Stimulated activated CD4-positive, alpha-beta T cell treated with anti-CD3 and anti-CD28 coated beads, TNF-alpha, amount 100 ng/mL, for 1 hour (primary cell): ENCODE measurements at regions not wholly inside any gene's neighbourhood (a gene's known extent, or its start where the extent isn't known, plus 50 kb on each side); places are given as distances from the start of the nearest gene placed in this dataset.
"Not testable (repeated sequence)": the region's sequence is repeated elsewhere in the genome, so short reads cannot be mapped to it uniquely, and the experiment has no call there.

Source experiments
- DNase-seq, 3 donors: peaks; one replicate each; pipeline ENCODE4 v3.0.0-alpha.2; 2020; ENCODE audit warnings: low read depth in 3 of 3, low spot score in 1 of 3

DNA sequence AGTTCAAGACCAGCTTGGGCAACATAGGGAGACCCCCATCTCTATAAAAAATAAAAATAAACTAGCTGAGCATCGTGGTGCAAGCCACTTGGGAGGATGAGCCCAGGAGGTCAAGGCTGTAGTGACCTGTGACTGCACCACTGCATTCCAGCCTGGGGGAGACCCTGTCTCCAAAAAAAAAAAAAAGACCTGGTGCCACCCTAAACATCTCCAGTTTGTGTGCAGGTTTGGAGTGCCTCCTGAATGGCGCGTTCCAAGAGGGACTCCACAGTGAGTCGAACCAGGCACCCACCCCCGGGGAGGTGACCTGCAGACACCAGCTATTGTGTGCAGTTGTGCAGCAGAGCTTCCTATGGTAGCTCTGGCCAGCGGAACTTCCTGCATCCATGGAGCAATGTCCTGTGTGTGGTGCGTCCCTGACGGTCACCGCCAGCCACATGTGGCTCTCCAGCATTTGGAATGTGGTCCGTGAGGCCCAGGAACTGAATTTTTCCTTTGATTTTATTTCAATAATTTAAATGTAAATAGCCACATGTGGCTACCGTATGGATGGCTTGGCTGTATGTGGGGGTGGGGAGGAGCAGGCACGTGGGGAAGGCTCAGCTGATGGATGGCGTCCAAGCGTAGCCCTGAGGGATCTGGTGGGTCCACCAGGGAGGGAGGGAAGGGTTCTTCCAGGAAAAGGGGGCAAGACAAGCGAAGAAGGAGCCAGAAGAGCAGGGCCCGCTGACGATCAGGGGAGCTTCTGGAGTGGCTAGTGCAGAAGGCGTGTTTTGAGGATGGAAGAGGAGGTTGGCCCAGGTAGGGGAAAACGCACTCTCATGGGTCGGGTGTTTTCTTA, 107.1 kb upstream of the GSE1 start:
- DNase-seq: no peak

DNA sequence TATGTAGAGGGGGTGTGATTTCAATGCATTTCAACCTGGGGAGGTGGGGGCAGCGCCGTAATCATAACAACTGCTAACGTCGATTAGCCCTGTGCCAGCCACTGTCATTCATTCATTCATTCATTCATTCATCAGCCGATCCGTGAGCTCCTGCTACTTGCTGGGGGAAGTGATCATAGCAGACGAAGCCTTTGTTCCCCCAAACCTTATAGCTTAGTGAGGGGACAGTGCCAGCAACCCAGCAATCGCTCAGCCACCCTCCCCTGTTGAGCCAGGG, 106.5 kb upstream of the GSE1 start:
- DNase-seq: no peak

DNA sequence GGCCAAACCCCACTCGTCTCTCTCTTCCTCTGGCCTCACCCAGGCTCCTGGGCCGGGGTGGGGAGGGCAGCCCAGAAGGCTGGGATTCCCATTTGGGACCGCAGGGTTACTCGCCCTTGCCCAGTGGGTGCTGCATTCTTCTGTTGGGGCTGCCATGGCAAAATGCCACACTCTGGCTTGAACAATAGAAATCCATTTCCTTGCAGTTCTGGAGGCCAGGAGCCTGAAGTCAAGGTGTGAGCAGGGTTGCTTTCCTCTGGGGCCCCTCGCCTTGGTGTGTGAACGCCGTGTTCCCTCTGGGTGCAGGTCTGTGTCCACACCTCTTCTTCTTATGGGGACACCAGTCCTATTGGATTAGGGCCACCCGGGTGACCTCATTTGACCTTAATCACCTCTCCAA, 105.8 kb upstream of the GSE1 start:
- DNase-seq: no peak

DNA sequence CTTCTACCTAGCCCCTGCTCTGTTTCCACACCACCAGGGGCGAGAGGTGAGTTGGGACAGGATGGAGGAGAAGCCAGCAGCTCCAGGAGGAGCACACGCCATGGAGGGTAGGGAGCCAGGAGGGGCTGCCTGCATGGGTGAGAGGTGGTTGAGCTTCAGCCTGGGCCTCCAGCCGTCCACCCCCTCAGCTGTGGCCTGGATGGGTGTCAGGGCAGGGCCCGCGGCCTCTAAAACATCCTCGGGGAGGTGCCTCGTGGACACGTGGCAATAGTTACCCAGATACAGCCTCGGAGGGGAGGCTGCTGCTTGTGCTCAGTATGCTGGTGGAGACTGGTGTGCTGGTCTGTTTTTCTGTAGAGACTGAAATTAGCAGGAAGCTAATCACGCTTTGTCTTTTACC, 104.7 kb upstream of the GSE1 start:
- no peak for DNase-seq

DNA sequence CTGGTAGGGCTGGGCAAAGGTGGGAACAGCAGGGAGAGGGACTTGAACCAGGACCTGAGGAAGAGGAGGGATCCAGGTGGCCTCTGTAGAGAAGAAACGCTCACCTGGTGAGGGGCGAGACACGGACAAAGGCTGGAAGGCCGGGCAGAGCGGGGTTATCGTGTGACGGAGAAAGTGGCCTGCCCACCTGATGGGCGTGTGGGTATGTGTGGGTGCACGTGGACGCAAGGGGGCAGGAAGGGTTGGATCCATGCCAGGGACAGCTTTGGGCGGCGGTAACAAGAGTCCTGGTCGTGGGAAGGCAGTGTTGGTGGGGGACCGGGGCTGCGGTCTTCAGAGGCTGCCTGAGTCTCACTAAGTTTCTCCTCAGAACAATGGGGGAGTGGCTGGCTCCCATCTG, 104.1 kb upstream of the GSE1 start:
- DNase-seq: no peak

DNA sequence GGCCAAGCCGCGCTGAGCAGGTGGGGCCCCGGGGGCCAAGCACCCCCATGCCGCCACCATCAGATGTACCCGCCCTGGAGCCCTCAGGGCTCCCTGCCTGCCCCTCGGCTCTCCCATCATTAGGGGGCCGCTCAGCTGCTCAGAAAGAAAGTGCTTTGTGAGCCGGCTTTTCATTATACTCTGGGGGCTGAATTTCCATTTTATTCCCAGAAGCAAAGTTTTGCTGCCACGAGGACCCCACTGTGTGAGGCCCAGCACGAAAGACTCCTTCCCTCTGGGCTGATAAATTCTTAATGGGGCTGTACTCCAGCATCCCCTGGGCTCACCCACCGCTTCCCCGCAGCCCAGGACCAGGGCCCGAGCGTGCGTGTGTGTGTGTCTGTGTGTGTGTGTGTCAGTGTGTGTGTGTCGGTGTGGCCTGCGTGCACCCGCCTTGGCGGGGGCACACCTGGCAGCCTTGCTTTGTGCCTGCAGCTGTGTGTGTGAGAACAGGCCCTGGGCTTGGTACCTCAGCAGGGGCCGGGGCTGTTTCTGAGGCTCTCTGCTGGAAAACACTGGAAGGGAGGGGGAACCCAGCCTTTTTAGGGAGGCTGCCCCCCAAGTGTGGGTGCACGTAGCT, 103.0 kb upstream of the GSE1 start:
- DNase-seq: no peak

DNA sequence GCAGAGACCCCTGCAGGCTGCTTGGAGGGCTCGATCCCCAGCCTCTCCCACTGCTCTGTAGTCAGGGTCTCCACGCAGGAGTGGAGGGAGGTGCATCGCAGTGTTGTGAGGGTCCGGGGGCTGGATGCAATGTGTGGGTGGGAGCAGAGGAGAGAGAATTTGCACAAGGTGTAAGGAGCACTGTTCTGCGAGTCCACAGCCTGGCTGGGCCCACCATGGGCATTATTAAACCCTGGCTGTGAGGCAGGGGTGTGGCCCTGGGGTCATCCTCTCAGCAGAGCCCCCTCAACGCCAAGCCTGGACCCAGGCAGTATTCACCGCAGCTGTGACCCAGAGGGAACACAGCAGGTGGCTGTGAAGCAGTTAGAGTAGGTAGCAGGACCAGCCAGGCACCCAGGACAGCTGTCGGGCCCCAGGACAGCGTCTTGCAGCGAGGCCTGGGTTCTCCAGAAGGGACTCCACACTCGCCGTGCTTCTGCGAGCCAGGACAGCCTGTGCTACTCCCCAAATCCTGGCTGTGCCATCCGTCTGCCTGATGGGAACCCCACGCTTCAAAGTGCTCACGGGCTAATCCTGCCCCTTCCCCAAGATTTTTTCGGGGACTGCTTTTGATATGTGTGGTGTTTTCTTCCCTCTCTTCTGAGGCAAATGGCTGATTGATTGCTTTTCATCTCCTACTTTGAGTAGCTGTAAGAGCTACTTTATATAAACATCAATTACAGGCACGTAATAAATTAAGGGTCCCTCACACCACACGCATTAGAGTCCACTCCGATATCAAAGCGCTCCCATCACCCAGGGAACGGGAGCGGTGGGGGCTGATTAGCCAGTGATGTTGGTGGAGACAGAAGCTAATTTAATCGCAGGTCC, 100.9 kb upstream of the GSE1 start:
- DNase-seq: no peak

DNA sequence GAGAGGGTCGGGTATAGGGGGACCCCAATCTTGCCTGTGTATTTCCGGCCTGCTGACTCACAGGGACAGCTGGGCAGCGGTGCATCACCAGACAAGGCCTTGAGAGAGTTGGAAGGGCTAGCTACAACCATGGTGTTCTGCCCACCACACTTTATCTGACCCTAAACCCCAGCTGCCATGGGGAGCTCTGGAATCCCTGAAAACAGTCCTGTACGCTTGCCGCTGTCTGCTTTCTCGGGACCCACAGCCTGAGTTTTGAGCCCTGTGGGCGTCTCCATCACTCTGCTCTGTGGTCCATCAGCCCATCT, 100.4 kb upstream of the GSE1 start:
- no peak for DNase-seq

DNA sequence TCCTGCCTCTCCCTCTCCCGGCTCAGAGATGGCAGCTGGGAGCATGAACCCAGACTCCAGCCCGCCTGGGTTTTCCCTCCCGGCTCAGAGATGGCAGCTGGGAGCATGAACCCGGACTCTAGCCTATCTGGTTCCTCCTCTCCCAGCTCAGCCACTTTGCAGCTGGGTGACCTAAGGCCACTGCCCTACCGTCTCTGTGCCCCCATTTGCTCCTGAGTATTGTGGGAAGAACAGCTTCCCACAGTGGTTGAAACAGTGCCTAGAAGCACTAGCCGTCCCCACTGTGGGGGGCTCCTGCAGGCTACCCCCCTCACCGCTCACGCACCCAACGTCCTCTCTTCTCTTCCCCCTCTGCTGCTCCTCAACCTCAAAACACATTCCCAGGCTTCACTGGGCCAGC, 99.9 kb upstream of the GSE1 start:
- DNase-seq: no peak

DNA sequence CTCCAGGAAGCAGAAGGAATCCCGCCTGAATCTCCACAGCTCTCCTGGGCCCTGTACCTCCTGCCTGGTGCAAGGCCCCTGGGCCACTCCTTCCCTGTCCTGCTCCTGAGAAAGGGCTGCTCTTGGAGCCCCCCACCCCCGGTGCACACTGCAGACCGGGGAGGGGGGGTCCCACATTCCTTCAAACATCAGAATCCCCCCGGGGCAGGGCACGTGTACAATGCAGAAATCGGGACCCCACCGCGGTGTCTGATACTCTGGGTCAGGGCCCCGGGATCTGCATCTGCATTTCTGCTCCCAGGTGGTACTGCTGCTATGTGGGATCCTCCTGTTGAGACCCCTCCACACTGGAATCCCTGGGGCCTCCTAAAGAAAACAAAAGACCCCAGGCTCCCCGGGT, 99.5 kb upstream of the GSE1 start:
- no peak for DNase-seq

DNA sequence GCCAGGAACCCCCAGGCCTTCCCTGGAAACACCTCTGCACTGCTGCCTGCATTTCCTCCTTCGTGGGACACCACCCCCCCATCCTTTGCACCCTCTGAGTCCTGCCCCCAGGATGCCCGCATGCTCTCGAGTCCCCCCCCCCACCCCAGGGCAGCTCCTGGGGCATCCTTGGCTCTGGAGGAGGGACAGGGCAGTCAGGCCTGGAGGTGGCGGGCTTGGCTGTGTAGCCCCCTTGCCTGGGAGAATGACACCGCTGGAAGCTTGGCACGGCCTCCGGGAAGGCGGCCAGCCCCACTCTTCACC, 98.9 kb upstream of the GSE1 start:
- DNase-seq: no peak

DNA sequence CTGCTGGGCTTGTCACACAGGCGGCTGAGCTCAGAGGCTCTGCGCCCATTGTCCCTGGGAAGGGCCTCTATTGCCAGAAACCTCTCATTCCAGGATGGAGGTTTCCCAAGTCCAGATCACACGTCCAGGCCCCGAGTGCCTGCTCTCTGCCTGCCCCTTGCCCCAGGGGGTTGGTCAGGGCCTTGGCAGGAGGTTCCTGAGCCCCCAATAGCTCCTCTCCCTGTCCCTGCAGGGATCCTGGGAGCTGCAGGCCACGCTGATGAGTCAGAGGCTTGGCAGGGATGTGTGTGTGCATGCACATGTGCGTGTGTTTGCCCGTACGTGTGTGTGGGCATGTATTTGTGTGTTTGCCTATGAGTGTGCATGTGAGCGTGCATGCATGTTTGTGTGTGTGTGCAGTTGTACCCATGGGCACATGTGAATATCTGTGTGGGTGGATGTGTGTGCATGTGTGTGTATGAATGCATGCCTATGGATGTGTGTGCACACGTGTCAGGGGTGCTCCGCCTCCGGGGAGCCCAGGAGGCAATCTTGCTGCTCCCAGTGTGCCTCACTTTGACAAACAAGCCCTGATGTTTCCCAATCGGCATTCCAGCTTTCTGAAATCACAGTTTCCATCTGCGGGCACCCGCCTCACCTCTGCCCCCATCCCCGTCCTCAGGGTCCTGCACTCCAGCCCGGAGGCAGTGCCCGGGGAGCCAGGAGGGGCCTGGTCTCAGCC, 98.4 kb upstream of the GSE1 start:
- DNase-seq: no peak

DNA sequence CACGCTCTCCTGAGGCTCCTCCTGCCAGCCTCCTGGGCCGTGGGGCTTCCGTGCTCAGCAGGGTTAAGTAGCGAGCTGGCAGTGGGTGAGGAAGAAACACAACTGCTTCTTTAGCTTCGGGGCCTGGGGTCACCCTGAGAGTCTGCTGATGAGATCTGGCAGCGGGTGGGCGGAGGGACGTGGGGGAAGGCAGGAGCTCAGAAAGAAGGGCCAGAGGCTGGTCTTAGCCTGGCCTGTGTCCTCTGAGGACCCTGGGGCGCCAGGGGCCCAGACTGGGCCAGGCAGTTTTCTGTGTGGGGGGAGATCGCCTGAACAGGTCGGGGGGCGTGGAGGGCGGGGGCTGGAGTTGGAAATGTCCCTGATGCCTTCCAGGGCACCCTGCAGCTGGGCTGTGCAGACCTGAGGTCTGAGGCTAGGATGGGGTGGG, 97.8 kb upstream of the GSE1 start:
- DNase-seq: no peak

DNA sequence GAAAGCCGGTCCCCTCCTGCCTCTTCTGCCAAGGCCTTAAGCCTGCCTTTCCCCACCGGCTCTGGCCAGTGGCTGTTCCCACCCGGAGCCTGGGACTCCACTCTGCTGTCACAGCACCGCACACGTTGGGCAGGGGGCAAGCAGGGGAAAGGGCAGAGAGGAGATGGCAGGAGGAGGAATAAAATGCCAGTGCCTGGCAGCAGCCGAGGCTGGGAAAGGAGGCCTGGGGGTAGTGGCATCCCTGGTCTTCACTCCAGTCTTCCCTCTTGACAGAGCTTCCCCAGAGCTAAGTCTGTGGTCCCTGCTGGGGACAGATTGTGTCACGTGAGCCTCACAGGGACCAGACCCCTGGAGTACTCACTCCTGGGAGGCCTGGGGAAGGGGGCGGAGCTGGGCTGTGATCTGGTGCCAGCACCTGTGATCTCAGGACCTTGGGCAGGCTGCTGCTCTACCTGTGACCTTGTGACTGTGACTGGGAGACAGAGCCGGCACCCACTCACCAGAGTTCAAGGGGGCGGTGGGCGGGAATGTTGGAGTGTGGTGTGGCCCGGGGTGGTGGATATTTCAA, 97.2 kb upstream of the GSE1 start:
- no peak for DNase-seq

DNA sequence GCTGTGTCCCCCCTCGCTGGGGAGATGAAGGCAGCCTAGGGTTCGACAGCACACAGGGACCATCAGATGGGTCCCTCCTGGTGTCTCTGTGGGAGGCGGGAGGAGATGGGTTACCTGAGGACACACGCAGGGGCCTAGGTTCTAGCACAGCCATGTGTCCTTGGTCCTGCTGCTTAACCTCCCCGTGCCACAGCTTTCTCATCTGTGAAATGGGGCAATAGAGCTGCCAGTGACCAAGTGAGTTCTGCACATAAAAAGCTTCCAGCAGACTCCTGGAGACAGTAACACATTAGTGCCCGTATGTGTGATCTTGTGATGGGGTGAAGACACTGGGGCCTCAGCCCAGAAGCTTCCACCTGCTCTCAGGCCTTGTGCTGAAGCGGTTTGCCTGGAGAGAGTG, 96.0 kb upstream of the GSE1 start:
- no peak for DNase-seq

DNA sequence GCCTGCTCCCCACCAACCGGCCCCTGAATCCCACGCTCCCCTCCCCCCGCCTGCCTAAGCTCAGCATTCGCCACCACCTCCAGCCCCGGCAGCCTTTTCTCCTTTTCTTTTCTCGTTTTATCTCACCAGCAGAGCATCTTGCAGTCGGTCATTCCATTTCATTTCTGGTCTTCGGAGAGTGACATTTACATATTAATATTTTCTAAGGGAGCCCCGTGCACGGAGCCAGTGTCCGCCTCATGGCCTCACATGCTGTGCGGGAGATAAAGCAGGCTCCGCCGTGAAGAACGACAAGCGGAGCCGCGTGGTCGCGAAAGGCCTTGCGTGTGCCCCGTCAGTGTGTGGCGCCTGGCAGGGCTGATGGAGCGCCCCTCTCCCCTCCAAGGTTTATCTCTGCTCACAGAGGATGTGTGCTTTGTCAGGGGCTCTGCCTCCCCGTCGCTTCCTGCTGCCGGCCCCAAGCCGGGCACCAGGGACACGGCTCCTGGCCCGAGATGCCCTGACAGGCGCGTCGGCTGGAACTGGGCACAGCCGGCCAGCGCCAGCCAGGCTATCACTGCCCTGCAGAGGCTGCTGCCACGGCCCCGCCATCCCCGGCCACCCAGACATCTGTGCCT, 95.5 kb upstream of the GSE1 start:
- DNase-seq: no peak

DNA sequence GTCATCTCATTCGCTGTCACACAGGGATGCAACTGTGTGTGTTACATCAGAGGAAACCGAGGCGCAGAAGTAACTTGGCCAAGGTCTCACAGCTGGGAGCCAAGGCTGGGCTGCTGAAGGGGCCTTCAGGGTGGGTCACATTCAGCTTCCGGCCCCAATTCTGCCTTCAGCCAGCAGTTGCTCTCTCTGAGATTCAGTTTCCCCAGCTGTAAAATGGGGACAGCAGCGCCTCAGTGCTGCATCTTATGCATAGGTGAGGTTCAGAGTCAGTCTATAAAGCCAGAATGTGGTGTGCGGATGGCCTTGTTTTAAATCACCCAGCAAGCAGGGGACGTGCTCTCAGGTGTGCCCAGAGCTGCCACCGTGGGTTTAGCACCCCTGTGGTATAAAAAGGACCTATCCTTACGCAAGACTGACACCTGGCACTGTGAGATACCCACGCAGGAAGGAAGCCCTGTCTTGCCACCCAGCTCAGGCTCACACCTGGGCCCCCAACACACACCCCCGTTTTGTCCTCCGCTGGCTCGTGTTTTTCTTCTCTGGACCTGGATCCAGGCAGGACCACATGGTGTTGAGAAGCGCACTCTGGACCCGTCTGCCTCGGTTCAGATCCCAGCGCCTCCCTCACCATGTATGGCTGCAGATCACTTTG, 94.6 kb upstream of the GSE1 start:
- no peak for DNase-seq

DNA sequence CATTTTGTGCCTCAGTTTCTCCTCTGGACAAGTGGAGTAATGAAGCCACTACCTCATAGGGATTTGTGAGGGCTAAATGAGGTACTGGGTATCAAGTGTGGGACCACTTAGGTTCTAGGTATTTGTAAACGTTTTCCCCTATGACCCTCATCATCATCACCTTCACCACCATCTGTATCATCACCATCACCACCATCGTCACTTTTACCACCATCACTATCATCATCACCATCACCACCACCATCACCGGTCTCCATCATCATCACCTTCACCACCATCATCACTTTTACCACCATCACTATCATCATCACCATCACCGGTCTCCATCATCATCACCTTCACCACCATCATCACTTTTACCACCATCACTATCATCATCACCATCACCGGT, 94.1 kb upstream of the GSE1 start:
- DNase-seq: not testable (repeated sequence)

DNA sequence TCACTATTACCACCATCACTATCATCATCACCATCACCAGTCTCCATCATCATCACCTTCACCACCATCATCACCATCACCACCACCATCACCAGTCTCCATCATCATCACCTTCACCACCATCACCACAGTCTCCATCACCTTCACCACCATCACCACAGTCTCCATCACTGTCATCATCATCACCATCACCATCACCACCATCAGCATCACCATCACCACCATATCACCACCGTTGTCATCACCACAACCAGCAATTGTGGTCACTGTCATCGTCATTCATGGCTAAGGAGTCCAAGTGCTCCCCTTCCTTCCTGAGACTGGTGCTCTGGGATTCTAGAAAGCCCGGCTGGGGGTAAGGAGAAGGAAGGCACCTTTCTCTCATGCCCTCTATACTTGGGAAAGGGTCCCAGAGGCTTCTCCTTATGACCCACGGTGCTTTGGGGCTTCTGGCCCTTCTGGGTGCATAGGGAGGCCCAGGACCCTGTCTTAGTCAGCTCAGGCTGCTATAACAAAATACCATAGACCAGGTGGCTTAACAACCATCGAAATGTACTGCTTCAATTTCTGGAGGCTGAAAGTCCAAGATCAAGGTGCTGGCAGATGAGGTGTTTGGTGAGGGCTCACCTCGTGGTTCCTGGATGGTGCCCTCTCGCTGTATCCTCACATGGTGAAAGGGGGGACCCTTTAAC, 93.4 kb upstream of the GSE1 start:
- DNase-seq: no peak

DNA sequence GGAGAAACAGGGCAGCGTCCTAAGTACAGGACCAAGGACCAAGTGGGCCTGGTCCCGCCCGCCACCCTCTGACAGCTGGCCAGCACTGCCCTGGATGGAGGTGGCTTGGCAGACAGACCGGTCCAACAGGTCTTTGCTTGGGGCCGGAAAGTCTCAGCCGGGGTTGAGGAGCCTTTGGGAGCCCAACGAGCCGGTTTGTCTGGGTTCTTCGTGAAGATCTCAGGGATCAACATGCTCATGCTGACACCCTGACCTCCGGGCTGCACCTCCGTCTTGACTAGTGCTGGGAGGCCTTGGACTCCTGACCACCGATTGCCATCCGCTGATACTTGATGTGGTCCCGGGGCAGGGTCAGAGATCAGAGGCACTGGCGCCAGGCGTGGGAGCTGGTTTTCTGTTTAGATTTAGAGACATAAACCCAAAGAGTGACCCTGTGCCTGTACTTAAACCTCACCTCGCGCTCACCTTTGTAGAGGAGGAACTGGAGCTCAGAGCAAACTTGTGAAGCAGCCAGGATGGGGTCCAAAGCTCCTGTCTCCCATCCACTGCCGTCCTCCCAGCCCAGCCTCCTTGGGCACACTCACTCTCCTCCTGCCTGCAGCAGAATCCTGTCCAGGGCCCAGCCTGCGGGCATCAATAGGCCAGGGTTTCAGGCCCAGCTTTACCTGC, 92.1 kb upstream of the GSE1 start:
- DNase-seq: no peak
